ENCODE measurements at regions not wholly inside any gene's neighbourhood (a gene's known extent, or its start where the extent isn't known, plus 50 kb on each side); places are given as distances from the start of the nearest gene placed in this dataset.

DNA sequence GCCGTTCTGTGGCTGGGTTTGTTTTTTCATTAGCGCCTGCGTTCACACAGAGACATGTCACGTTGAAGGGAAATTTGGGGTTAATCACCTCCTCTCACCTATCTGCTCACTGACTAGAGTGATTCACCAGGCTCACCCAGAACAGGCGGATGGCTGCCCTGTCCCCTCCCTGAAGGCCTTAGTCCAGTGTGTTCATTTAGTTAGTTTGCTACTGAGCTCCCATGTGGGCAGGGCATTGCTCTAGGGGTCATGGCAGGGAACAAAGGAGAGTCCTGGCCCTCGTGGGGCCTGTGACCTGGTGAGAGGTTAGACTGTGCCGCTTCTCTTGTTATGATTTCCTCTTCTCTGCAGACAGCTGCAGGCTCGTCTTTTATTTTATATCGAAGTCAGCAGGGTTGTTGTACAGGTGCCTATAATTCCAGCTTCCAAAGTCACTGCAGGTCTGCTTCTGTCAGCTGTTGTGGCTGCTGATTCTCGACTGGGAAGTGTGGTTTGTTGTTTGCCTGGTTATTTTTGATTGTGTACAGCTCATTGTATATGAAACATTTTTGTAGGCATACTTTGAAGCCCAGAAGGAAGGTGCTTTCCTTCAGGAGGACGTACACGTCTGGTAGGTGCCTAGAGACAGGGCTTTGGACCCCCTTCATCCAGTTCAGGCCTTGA is 73.4 kb upstream of the GSE1 start (continued):
- no peak for TF ChIP-seq TCF12 (IDR thresholded peaks at IDR 0.05)
- TF ChIP-seq TCF12 (CRISPR knock-in tag; IDR thresholded peaks at IDR 0.05): no peak
- no peak for TF ChIP-seq TRIM24 (CRISPR knock-in tag; IDR thresholded peaks at IDR 0.05)
- TF ChIP-seq NCOA5 (CRISPR knock-in tag; IDR thresholded peaks at IDR 0.05): 0 out of 2 replicates have a peak, but pooled peaks have one; percentile 22
- peak; percentile 72 for TF ChIP-seq KDM6A (CRISPR knock-in tag; IDR thresholded peaks at IDR 0.05; ENCODE audit: low read depth)
- TF ChIP-seq RXRB (CRISPR knock-in tag; IDR thresholded peaks at IDR 0.05; ENCODE audit: borderline replicate concordance): peak; percentile 97
- TF ChIP-seq, protein P1, sequence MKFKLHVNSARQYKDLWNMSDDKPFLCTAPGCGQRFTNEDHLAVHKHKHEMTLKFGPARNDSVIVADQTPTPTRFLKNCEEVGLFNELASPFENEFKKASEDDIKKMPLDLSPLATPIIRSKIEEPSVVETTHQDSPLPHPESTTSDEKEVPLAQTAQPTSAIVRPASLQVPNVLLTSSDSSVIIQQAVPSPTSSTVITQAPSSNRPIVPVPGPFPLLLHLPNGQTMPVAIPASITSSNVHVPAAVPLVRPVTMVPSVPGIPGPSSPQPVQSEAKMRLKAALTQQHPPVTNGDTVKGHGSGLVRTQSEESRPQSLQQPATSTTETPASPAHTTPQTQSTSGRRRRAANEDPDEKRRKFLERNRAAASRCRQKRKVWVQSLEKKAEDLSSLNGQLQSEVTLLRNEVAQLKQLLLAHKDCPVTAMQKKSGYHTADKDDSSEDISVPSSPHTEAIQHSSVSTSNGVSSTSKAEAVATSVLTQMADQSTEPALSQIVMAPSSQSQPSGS (CRISPR knock-in tag; IDR thresholded peaks at IDR 0.05): peak; percentile 87
- TF ChIP-seq, protein P2, sequence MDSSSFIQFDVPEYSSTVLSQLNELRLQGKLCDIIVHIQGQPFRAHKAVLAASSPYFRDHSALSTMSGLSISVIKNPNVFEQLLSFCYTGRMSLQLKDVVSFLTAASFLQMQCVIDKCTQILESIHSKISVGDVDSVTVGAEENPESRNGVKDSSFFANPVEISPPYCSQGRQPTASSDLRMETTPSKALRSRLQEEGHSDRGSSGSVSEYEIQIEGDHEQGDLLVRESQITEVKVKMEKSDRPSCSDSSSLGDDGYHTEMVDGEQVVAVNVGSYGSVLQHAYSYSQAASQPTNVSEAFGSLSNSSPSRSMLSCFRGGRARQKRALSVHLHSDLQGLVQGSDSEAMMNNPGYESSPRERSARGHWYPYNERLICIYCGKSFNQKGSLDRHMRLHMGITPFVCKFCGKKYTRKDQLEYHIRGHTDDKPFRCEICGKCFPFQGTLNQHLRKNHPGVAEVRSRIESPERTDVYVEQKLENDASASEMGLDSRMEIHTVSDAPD (CRISPR knock-in tag; IDR thresholded peaks at IDR 0.05): 0 out of 2 replicates have a peak, but pooled peaks have one; percentile 37
- 0 out of 2 replicates have a peak, but pooled peaks have one; percentile 31 for TF ChIP-seq SIX4 (CRISPR knock-in tag; IDR thresholded peaks at IDR 0.05)
- TF ChIP-seq ZNF883 (CRISPR knock-in tag; IDR thresholded peaks at IDR 0.05; ENCODE audit: not compliant biosample characterization): no peak
- TF ChIP-seq, protein P3, sequence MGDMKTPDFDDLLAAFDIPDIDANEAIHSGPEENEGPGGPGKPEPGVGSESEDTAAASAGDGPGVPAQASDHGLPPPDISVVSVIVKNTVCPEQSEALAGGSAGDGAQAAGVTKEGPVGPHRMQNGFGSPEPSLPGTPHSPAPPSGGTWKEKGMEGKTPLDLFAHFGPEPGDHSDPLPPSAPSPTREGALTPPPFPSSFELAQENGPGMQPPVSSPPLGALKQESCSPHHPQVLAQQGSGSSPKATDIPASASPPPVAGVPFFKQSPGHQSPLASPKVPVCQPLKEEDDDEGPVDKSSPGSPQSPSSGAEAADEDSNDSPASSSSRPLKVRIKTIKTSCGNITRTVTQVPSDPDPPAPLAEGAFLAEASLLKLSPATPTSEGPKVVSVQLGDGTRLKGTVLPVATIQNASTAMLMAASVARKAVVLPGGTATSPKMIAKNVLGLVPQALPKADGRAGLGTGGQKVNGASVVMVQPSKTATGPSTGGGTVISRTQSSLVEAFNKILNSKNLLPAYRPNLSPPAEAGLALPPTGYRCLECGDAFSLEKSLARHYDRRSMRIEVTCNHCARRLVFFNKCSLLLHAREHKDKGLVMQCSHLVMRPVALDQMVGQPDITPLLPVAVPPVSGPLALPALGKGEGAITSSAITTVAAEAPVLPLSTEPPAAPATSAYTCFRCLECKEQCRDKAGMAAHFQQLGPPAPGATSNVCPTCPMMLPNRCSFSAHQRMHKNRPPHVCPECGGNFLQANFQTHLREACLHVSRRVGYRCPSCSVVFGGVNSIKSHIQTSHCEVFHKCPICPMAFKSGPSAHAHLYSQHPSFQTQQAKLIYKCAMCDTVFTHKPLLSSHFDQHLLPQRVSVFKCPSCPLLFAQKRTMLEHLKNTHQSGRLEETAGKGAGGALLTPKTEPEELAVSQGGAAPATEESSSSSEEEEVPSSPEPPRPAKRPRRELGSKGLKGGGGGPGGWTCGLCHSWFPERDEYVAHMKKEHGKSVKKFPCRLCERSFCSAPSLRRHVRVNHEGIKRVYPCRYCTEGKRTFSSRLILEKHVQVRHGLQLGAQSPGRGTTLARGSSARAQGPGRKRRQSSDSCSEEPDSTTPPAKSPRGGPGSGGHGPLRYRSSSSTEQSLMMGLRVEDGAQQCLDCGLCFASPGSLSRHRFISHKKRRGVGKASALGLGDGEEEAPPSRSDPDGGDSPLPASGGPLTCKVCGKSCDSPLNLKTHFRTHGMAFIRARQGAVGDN (CRISPR knock-in tag; IDR thresholded peaks at IDR 0.05): peak; percentile 51; the same call in 1 of the 2 replicates
- TF ChIP-seq, protein P4, sequence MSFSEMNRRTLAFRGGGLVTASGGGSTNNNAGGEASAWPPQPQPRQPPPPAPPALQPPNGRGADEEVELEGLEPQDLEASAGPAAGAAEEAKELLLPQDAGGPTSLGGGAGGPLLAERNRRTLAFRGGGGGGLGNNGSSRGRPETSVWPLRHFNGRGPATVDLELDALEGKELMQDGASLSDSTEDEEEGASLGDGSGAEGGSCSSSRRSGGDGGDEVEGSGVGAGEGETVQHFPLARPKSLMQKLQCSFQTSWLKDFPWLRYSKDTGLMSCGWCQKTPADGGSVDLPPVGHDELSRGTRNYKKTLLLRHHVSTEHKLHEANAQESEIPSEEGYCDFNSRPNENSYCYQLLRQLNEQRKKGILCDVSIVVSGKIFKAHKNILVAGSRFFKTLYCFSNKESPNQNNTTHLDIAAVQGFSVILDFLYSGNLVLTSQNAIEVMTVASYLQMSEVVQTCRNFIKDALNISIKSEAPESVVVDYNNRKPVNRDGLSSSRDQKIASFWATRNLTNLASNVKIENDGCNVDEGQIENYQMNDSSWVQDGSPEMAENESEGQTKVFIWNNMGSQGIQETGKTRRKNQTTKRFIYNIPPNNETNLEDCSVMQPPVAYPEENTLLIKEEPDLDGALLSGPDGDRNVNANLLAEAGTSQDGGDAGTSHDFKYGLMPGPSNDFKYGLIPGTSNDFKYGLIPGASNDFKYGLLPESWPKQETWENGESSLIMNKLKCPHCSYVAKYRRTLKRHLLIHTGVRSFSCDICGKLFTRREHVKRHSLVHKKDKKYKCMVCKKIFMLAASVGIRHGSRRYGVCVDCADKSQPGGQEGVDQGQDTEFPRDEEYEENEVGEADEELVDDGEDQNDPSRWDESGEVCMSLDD (CRISPR knock-in tag; IDR thresholded peaks at IDR 0.05; ENCODE audit: borderline replicate concordance): 0 out of 2 replicates have a peak, but pooled peaks have one; percentile 20
- TF ChIP-seq XRCC5 (optimal IDR thresholded peaks at IDR 0.05; ENCODE audit: low read length): peak; percentile 59
- TF ChIP-seq ZFY (CRISPR knock-in tag; IDR thresholded peaks at IDR 0.05): peak; percentile 65
- TF ChIP-seq, protein P5, sequence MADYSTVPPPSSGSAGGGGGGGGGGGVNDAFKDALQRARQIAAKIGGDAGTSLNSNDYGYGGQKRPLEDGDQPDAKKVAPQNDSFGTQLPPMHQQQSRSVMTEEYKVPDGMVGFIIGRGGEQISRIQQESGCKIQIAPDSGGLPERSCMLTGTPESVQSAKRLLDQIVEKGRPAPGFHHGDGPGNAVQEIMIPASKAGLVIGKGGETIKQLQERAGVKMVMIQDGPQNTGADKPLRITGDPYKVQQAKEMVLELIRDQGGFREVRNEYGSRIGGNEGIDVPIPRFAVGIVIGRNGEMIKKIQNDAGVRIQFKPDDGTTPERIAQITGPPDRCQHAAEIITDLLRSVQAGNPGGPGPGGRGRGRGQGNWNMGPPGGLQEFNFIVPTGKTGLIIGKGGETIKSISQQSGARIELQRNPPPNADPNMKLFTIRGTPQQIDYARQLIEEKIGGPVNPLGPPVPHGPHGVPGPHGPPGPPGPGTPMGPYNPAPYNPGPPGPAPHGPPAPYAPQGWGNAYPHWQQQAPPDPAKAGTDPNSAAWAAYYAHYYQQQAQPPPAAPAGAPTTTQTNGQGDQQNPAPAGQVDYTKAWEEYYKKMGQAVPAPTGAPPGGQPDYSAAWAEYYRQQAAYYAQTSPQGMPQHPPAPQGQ (CRISPR knock-in tag; IDR thresholded peaks at IDR 0.05; ENCODE audit: borderline replicate concordance): 0 out of 2 replicates have a peak, but pooled peaks have one; percentile 29
- TF ChIP-seq ZNF510 (CRISPR knock-in tag; IDR thresholded peaks at IDR 0.05; ENCODE audit: low read depth): no peak
- TF ChIP-seq ZNF101 (CRISPR knock-in tag; IDR thresholded peaks at IDR 0.05; ENCODE audit: borderline replicate concordance, low read depth): no peak
